ENCODE measurements at regions not wholly inside any gene's neighbourhood (a gene's known extent, or its start where the extent isn't known, plus 50 kb on each side); places are given as distances from the start of the nearest gene placed in this dataset.

- Histone ChIP-seq H3K79me2 (ENCODE audit: low read depth) (no peaks in the 10 kb centered on the region), H3F3A (ENCODE audit: low read depth) (no peaks in the 10 kb centered on the region), H3K4me3 (no peak overlapping the region), H3K9ac (no peak overlapping the region), H3K36me3 (no peaks in the 10 kb centered on the region), H3K27me3 (no peaks in the 10 kb centered on the region), H3K27ac (no peak overlapping the region), H2AFZ (replicated peaks) (no peak overlapping the region), H3K4me2 (no peak overlapping the region), H3K9me3 (ENCODE audit: low read depth) (no peaks in the 10 kb centered on the region), H4K20me1 (ENCODE audit: low read depth) (no peaks in the 10 kb centered on the region), H3K4me1 (no peaks in the 10 kb centered on the region)
- DNase-seq (ENCODE audit: low spot score): no peak
- Mint-ChIP-seq H3K4me1 (no peaks in the 10 kb centered on the region), H3K27ac (no peak overlapping the region), H3K9me3 (no peaks in the 10 kb centered on the region), H3K36me3 (no peaks in the 10 kb centered on the region), H3K4me3 (no peak overlapping the region), H3K27me3 (ENCODE audit: insufficient read depth, low read depth) (peaks cover 3% of the 10 kb centered on the region)
- TF ChIP-seq EZH2 (IDR thresholded peaks at IDR 0.05) (no peak), EZH2phosphoT487 (IDR thresholded peaks at IDR 0.05) (no peak)
- TF ChIP-seq, protein P1, sequence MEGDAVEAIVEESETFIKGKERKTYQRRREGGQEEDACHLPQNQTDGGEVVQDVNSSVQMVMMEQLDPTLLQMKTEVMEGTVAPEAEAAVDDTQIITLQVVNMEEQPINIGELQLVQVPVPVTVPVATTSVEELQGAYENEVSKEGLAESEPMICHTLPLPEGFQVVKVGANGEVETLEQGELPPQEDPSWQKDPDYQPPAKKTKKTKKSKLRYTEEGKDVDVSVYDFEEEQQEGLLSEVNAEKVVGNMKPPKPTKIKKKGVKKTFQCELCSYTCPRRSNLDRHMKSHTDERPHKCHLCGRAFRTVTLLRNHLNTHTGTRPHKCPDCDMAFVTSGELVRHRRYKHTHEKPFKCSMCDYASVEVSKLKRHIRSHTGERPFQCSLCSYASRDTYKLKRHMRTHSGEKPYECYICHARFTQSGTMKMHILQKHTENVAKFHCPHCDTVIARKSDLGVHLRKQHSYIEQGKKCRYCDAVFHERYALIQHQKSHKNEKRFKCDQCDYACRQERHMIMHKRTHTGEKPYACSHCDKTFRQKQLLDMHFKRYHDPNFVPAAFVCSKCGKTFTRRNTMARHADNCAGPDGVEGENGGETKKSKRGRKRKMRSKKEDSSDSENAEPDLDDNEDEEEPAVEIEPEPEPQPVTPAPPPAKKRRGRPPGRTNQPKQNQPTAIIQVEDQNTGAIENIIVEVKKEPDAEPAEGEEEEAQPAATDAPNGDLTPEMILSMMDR (IDR thresholded peaks at IDR 0.05): no peak
These were observed 431.2 kb upstream of the TCF4 start for GRCh38 chr18:56019156-56019555.

GRCh38 chr18:56009411-56009810, 421.4 kb upstream of the TCF4 start:
- Mint-ChIP-seq H3K36me3 (peaks cover 1% of the 10 kb centered on the region), H3K4me3 (no peak overlapping the region), H3K9me3 (peaks cover 27% of the 10 kb centered on the region), H3K27me3 (ENCODE audit: insufficient read depth, low read depth) (peaks cover 10% of the 10 kb centered on the region), H3K27ac (peak overlapping the region; percentile 0), H3K4me1 (peaks cover 13% of the 10 kb centered on the region)
- Histone ChIP-seq H3K9me3 (ENCODE audit: low read depth) (peaks cover 13% of the 10 kb centered on the region), H3K27me3 (no peaks in the 10 kb centered on the region), H3K79me2 (ENCODE audit: low read depth) (no peaks in the 10 kb centered on the region), H3F3A (ENCODE audit: low read depth) (peaks cover 28% of the 10 kb centered on the region), H3K36me3 (peaks cover 4% of the 10 kb centered on the region), H3K4me3 (no peak overlapping the region), H3K4me1 (peaks cover 41% of the 10 kb centered on the region), H3K4me2 (peak overlapping the region; percentile 28), H3K9ac (no peak overlapping the region), H2AFZ (replicated peaks) (no peak overlapping the region), H3K27ac (peak overlapping the region; percentile 0), H4K20me1 (ENCODE audit: low read depth) (no peaks in the 10 kb centered on the region)
- peak; percentile 38 for DNase-seq (ENCODE audit: low spot score)
- TF ChIP-seq EZH2 (IDR thresholded peaks at IDR 0.05) (no peak), EZH2phosphoT487 (IDR thresholded peaks at IDR 0.05) (no peak)
- TF ChIP-seq, protein P1 (IDR thresholded peaks at IDR 0.05): no peak

- Mint-ChIP-seq H3K9me3 (no peaks in the 10 kb centered on the region), H3K36me3 (no peaks in the 10 kb centered on the region), H3K27ac (no peak overlapping the region), H3K4me1 (peaks cover 34% of the 10 kb centered on the region), H3K27me3 (ENCODE audit: insufficient read depth, low read depth) (peaks cover 2% of the 10 kb centered on the region), H3K4me3 (no peak overlapping the region)
- no peak overlapping the region for H2AFZ ChIP-seq (replicated peaks)
- no peaks in the 10 kb centered on the region for H3K27me3 ChIP-seq
- no peaks in the 10 kb centered on the region for H3K79me2 ChIP-seq (ENCODE audit: low read depth)
- no peaks in the 10 kb centered on the region for H3K9me3 ChIP-seq (ENCODE audit: low read depth)
- peaks cover 64% of the 10 kb centered on the region for H3F3A ChIP-seq (ENCODE audit: low read depth)
- H3K4me2 ChIP-seq: peak overlapping the region; percentile 50
- no peaks in the 10 kb centered on the region for H4K20me1 ChIP-seq (ENCODE audit: low read depth)
- H3K27ac ChIP-seq: peak overlapping the region; percentile 82
- DNase-seq (ENCODE audit: low spot score): peak; percentile 35
- peak overlapping the region; percentile 3 for H3K4me3 ChIP-seq
- H3K36me3 ChIP-seq: no peaks in the 10 kb centered on the region
- no peak overlapping the region for H3K9ac ChIP-seq
- TF ChIP-seq EZH2phosphoT487 (IDR thresholded peaks at IDR 0.05) (no peak), EZH2 (IDR thresholded peaks at IDR 0.05) (no peak)
- TF ChIP-seq, protein P1 (IDR thresholded peaks at IDR 0.05): no peak
- H3K4me1 ChIP-seq: peaks cover 83% of the 10 kb centered on the region
These were observed 415.7 kb upstream of the TCF4 start for GRCh38 chr18:56003720-56004088.
